Adipocyte (in vitro differentiated cells): ENCODE measurements at regions not wholly inside any gene's neighbourhood (a gene's known extent, or its start where the extent isn't known, plus 50 kb on each side); places are given as distances from the start of the nearest gene placed in this dataset.

Source experiments
- DNase-seq: peaks from one replicate; pipeline ENCODE4 v3.0.0-alpha.2; 2015; ENCODE audit warnings: low read depth
- H3K27me3 ChIP-seq: replicated peaks from 2 replicates; pipeline ENCODE4 v1.7.0; 2013; ENCODE audit warnings: mild to moderate bottlenecking, low read length, moderate library complexity; ENCODE audit not compliant: control insufficient read depth, insufficient read depth
- H3K36me3 ChIP-seq: 2 replicates; pipeline ENCODE4 v1.7.0; 2013; ENCODE audit warnings: low read length, mild to moderate bottlenecking, moderate library complexity; ENCODE audit not compliant: control insufficient read depth, insufficient read depth, severe bottlenecking
- H3K4me1 ChIP-seq: 2 replicates; pipeline ENCODE4 v1.7.0; 2013; ENCODE audit warnings: mild to moderate bottlenecking, low read length, moderate library complexity; ENCODE audit not compliant: control insufficient read depth, insufficient read depth
- H3K4me3 ChIP-seq: 2 replicates; pipeline ENCODE4 v1.7.0; 2013; ENCODE audit warnings: mild to moderate bottlenecking, low read length, moderate library complexity
- H3K9ac ChIP-seq: 2 replicates; pipeline ENCODE4 v1.7.0; 2013; ENCODE audit warnings: mild to moderate bottlenecking, low read length, moderate library complexity
- H3K9me3 ChIP-seq: 2 replicates; pipeline ENCODE4 v1.7.0; 2013; ENCODE audit warnings: mild to moderate bottlenecking, low read length, moderate library complexity; ENCODE audit not compliant: control insufficient read depth

- no peak for DNase-seq
- Histone ChIP-seq H3K27me3 (no peaks in the 10 kb centered on the region), H3K9me3 (no peaks in the 10 kb centered on the region), H3K36me3 (no peaks in the 10 kb centered on the region), H3K4me1 (no peaks in the 10 kb centered on the region), H3K9ac (no peak overlapping the region), H3K4me3 (no peak overlapping the region)
Observed at GRCh38 chr6:77177470-77177869, 285.8 kb downstream of the HTR1B start.

- H3K27me3 ChIP-seq = no peaks in the 10 kb centered on the region
- no peak overlapping the region for H3K4me3 ChIP-seq
- no peak for DNase-seq
- no peak overlapping the region for H3K9ac ChIP-seq
- no peaks in the 10 kb centered on the region for H3K4me1 ChIP-seq
- no peaks in the 10 kb centered on the region for H3K36me3 ChIP-seq
- H3K9me3 ChIP-seq = no peaks in the 10 kb centered on the region
Observed at GRCh38 chr6:77173472-77174074, 289.7 kb downstream of the HTR1B start.

- no peaks in the 10 kb centered on the region for H3K4me1 ChIP-seq
- DNase-seq = no peak
Observed at GRCh38 chr6:77172578-77172977, 290.7 kb downstream of the HTR1B start.

GRCh38 chr6:77159730-77160129 lies 303.6 kb downstream of the HTR1B start:
- H3K36me3 ChIP-seq = no peaks in the 10 kb centered on the region
- H3K4me1 ChIP-seq = no peaks in the 10 kb centered on the region
- H3K9ac ChIP-seq = no peak overlapping the region
- H3K27me3 ChIP-seq = no peaks in the 10 kb centered on the region
- H3K9me3 ChIP-seq = no peaks in the 10 kb centered on the region
- no peak overlapping the region for H3K4me3 ChIP-seq
- DNase-seq = peak; percentile 2

More at GRCh38 chr6:77172578-77172977, 290.7 kb downstream of the HTR1B start:
- Histone ChIP-seq H3K4me3 (no peak overlapping the region), H3K9me3 (no peaks in the 10 kb centered on the region), H3K27me3 (no peaks in the 10 kb centered on the region), H3K9ac (no peak overlapping the region), H3K36me3 (no peaks in the 10 kb centered on the region)

GRCh38 chr6:77151241-77151640 lies 312.1 kb downstream of the HTR1B start:
- H3K27me3 ChIP-seq = no peaks in the 10 kb centered on the region
- H3K36me3 ChIP-seq = no peaks in the 10 kb centered on the region
- H3K4me1 ChIP-seq = no peaks in the 10 kb centered on the region
- H3K9ac ChIP-seq = no peak overlapping the region
- no peaks in the 10 kb centered on the region for H3K9me3 ChIP-seq
- no peak for DNase-seq
- no peak overlapping the region for H3K4me3 ChIP-seq

GRCh38 chr6:77150736-77151135 lies 312.6 kb downstream of the HTR1B start:
- Histone ChIP-seq H3K9ac (no peak overlapping the region), H3K4me3 (no peak overlapping the region), H3K27me3 (no peaks in the 10 kb centered on the region), H3K4me1 (no peaks in the 10 kb centered on the region), H3K9me3 (no peaks in the 10 kb centered on the region), H3K36me3 (no peaks in the 10 kb centered on the region)
- DNase-seq = no peak

GRCh38 chr6:77145244-77145643 lies 318.0 kb downstream of the HTR1B start:
- Histone ChIP-seq H3K4me1 (peaks cover 4% of the 10 kb centered on the region), H3K27me3 (no peaks in the 10 kb centered on the region), H3K36me3 (no peaks in the 10 kb centered on the region), H3K9me3 (no peaks in the 10 kb centered on the region), H3K9ac (no peak overlapping the region), H3K4me3 (no peak overlapping the region)
- DNase-seq = no peak

- Histone ChIP-seq H3K9me3 (no peaks in the 10 kb centered on the region), H3K9ac (no peak overlapping the region), H3K4me3 (no peak overlapping the region), H3K4me1 (peaks cover 4% of the 10 kb centered on the region), H3K36me3 (no peaks in the 10 kb centered on the region), H3K27me3 (no peaks in the 10 kb centered on the region)
- DNase-seq = no peak
Observed at GRCh38 chr6:77143659-77144447, 319.4 kb downstream of the HTR1B start.

GRCh38 chr6:77136086-77136485 lies 327.2 kb downstream of the HTR1B start:
- no peak for DNase-seq
- H3K36me3 ChIP-seq = no peaks in the 10 kb centered on the region
- H3K4me1 ChIP-seq = peaks cover 3% of the 10 kb centered on the region

GRCh38 chr6:77133031-77133430 lies 330.3 kb downstream of the HTR1B start:
- Histone ChIP-seq H3K4me3 (no peak overlapping the region), H3K4me1 (peaks cover 3% of the 10 kb centered on the region), H3K27me3 (no peaks in the 10 kb centered on the region), H3K9ac (no peak overlapping the region), H3K36me3 (no peaks in the 10 kb centered on the region), H3K9me3 (peaks cover 5% of the 10 kb centered on the region)
- DNase-seq = no peak

More at GRCh38 chr6:77136086-77136485, 327.2 kb downstream of the HTR1B start:
- Histone ChIP-seq H3K27me3 (no peaks in the 10 kb centered on the region), H3K9ac (no peak overlapping the region), H3K9me3 (no peaks in the 10 kb centered on the region), H3K4me3 (no peak overlapping the region)

GRCh38 chr6:77131426-77131825 lies 331.9 kb downstream of the HTR1B start:
- peaks cover 3% of the 10 kb centered on the region for H3K4me1 ChIP-seq
- H3K9me3 ChIP-seq = peaks cover 5% of the 10 kb centered on the region
- H3K36me3 ChIP-seq = no peaks in the 10 kb centered on the region
- no peak overlapping the region for H3K9ac ChIP-seq
- H3K27me3 ChIP-seq = no peaks in the 10 kb centered on the region
- H3K4me3 ChIP-seq = no peak overlapping the region
- no peak for DNase-seq
